ENCODE measurements at regions not wholly inside any gene's neighbourhood (a gene's known extent, or its start where the extent isn't known, plus 50 kb on each side); places are given as distances from the start of the nearest gene placed in this dataset.

DNA sequence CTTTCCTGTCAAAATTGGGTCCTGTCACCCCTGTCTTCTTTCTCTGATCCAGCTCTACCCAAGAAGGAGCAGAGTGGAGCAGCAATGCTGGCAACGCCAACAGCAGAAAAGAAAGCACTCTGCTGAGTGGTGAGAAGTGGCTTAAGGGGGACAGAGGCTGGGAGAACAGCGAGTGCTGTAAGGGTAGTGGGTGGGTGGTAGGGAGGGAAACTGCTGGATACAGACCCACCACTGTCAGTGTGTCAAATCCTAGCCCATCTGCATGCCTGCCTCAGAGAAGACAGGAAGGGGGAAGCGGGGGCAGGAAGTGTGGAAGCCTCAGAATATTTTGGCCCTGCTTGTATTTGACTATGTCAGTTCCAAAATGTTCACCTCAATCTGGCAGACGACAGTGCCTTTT is 170.4 kb upstream of the MAST4 start:
- H3K4me1 ChIP-seq, result peaks cover 0 to 7% (median 0%) of the 10 kb centered on the region in 4 donors
- H3K4me3 ChIP-seq, result no peak overlapping the region
- no peaks in the 10 kb centered on the region for H3K27me3 ChIP-seq
- peaks cover 0 to 17% (median 0%) of the 10 kb centered on the region in 4 donors for H3K36me3 ChIP-seq
- no peak for TF ChIP-seq CTCF (IDR thresholded peaks at IDR 0.05)
- no peak for TF ChIP-seq EP300 (IDR thresholded peaks at IDR 0.05)
- no peak for TF ChIP-seq POLR2A (IDR thresholded peaks at IDR 0.05; ENCODE audit: low read depth)
- no peak for TF ChIP-seq POLR2AphosphoS5 (IDR thresholded peaks at IDR 0.05)
- H3K27ac ChIP-seq (replicated peaks in 1 of 4), result no peak overlapping the region
- intact Hi-C loops (cut with DNase I), result no loop called here
- peaks cover 0 to 9% (median 2%) of the 10 kb centered on the region in 4 donors for H3K9me3 ChIP-seq
- WGBS, result 71% methylated on average over 4 of the region's 4 CpGs
- DNase-seq (ENCODE audit: extremely low spot score), result no peak

DNA sequence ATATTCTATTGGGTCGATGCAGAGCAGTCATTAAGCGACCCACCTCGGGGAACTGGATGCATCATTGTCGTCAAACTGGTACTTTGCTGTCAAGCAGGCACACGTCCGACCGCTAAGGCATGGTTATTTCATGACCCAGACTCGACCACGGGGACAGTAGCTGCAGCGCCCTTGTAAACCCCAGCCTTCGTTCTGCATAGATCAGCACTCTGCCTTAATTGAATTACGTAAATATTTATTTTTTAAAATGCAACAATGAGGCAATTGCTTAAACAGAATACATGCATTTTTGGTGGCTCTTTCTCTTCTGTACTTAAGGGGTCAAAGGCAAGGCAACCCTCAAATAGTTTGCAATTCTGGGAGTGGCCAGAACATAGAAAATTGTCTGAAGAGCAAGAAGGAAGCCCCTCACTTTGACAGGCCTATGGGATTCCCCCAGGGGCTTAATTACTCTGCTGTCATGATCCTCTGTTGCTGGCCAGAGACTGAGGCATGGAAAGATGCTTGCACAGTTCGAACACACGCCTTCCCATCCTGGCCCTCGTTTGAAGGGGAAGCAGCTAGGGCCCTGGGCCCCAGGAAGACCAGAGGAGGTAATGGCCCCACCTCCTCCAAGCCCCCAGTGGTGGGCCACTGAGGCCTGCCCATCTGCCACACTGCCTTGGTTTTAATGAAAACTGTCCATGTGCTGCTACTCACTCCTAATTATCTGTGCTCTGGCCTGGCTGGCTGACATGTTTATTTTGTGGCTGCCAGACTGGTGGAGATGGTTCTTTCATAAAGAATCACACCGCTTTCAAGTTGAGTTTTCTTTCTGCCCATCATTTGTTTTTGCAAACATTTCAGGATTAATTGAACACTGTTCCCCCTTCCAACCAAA is 169.7 kb upstream of the MAST4 start:
- TF ChIP-seq EP300 (IDR thresholded peaks at IDR 0.05), result no peak
- no peak for TF ChIP-seq CTCF (IDR thresholded peaks at IDR 0.05)
- no peak for TF ChIP-seq POLR2AphosphoS5 (IDR thresholded peaks at IDR 0.05)
- TF ChIP-seq POLR2A (IDR thresholded peaks at IDR 0.05; ENCODE audit: low read depth), result no peak
- intact Hi-C loops (cut with DNase I), result no loop called here
- Histone ChIP-seq H3K27ac (replicated peaks in 1 of 4) (no peak overlapping the region), H3K4me3 (no peak overlapping the region), H3K4me1 (peaks cover 0 to 7% (median 0%) of the 10 kb centered on the region in 4 donors), H3K27me3 (no peaks in the 10 kb centered on the region), H3K36me3 (peaks cover 0 to 23% (median 0%) of the 10 kb centered on the region in 4 donors), H3K9me3 (peaks cover 0 to 9% (median 2%) of the 10 kb centered on the region in 4 donors)
- 78% methylated on average over 16 of the region's 16 CpGs for WGBS
- no peak for DNase-seq (ENCODE audit: extremely low spot score)

DNA sequence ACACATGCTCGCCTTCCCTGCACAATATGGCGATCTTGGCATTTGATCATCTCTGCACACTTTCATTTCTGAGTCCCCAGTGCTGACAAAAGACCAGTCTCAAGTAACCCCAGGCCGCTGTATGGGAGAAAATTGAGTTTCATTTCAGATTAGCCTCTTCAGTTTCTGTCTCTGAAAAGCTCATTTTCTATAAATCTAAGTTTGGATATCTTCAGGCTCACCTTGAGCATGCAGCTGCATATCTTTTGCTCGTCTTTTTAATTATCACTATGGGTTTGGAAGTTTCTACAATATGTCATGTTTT is 169.1 kb upstream of the MAST4 start:
- no peaks in the 10 kb centered on the region for H3K27me3 ChIP-seq
- peaks cover 0 to 26% (median 0%) of the 10 kb centered on the region in 4 donors for H3K36me3 ChIP-seq
- peaks cover 0 to 9% (median 2%) of the 10 kb centered on the region in 4 donors for H3K9me3 ChIP-seq
- no peak overlapping the region for H3K27ac ChIP-seq (replicated peaks in 1 of 4)
- 70% methylated on average over 4 of the region's 4 CpGs for WGBS
- intact Hi-C loops (cut with DNase I), result no loop called here
- TF ChIP-seq POLR2AphosphoS5 (IDR thresholded peaks at IDR 0.05), result no peak
- TF ChIP-seq POLR2A (IDR thresholded peaks at IDR 0.05; ENCODE audit: low read depth), result no peak
- no peak for TF ChIP-seq EP300 (IDR thresholded peaks at IDR 0.05)
- TF ChIP-seq CTCF (IDR thresholded peaks at IDR 0.05), result no peak
- peaks cover 0 to 7% (median 0%) of the 10 kb centered on the region in 4 donors for H3K4me1 ChIP-seq
- DNase-seq (ENCODE audit: extremely low spot score), result no peak
- H3K4me3 ChIP-seq, result no peak overlapping the region

GRCh38 chr5:66436721-66437120 is 159.5 kb upstream of the MAST4 start:
- intact Hi-C loops (cut with DNase I), result no loop called here
- no peaks in the 10 kb centered on the region for H3K4me1 ChIP-seq
- DNase-seq (ENCODE audit: extremely low spot score), result peak; percentile 75
- peaks cover 0 to 3% (median 0%) of the 10 kb centered on the region in 4 donors for H3K9me3 ChIP-seq
- WGBS, result 87% methylated on average over 3 of the region's 3 CpGs
- H3K4me3 ChIP-seq, result no peak overlapping the region
- no peak for TF ChIP-seq POLR2A (IDR thresholded peaks at IDR 0.05; ENCODE audit: low read depth)
- no peak overlapping the region for H3K27ac ChIP-seq (replicated peaks in 1 of 4)
- no peaks in the 10 kb centered on the region for H3K27me3 ChIP-seq
- H3K36me3 ChIP-seq, result peaks cover 0 to under 1% (median 0%) of the 10 kb centered on the region in 4 donors

- no peak overlapping the region for H3K27ac ChIP-seq (replicated peaks in 1 of 4)
- no peaks in the 10 kb centered on the region for H3K36me3 ChIP-seq
- TF ChIP-seq CTCF (IDR thresholded peaks at IDR 0.05), result no peak
- TF ChIP-seq POLR2AphosphoS5 (IDR thresholded peaks at IDR 0.05), result no peak
- no peak for TF ChIP-seq EP300 (IDR thresholded peaks at IDR 0.05)
- no peak for TF ChIP-seq POLR2A (IDR thresholded peaks at IDR 0.05; ENCODE audit: low read depth)
- H3K4me1 ChIP-seq, result peaks cover 0 to under 1% (median 0%) of the 10 kb centered on the region in 4 donors
- DNase-seq (ENCODE audit: extremely low spot score), result peak; percentile 37
- 87% methylated on average over 4 of the region's 4 CpGs for WGBS
- H3K9me3 ChIP-seq, result no peaks in the 10 kb centered on the region
- H3K27me3 ChIP-seq, result no peaks in the 10 kb centered on the region
- H3K4me3 ChIP-seq, result no peak overlapping the region
- intact Hi-C loops (cut with DNase I), result no loop called here
Measured at GRCh38 chr5:66438087-66438486, 158.1 kb upstream of the MAST4 start.
